ENCODE measurements at regions not wholly inside any gene's neighbourhood (a gene's known extent, or its start where the extent isn't known, plus 50 kb on each side); places are given as distances from the start of the nearest gene placed in this dataset.

DNA sequence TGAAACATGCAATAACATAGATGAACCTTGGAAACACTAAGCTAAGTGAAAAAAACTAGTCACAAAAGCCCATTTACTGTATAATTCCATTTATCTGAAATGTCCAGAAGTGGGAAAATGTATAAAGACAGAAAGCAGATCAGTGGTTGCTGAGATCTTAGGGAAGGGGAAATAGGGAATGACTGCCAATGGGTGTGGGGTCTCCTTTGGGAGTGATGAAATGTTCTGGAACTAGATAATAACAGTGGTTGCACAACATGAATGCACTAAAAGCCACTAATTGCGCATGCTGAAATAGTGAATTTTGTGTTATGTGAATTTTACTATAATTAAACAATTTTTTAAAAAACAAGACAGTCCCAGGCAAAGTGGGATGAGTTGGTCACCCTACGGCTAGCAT is 472.8 kb downstream of the CCDC171 start:
- no peak for DNase-seq (ENCODE audit: low spot score)

DNA sequence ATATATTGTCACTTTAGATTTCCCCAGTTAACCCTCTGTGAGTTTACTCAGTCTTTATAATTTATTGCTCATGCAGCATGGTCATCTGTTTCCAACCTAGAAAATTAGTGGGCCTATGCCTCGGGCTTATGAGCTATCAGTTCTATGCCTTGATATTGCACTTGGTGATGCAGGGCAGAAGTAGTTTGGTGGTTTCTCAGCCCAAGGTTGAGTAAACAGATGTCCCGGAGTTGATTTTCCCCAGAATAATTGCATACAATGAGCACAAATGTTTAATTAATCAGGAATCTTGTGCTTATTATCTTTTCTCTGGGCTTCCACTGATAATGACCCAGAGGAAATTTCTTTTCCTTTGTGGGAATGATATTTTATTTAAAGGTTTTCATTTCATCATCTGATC is 474.0 kb downstream of the CCDC171 start:
- no peak for DNase-seq (ENCODE audit: low spot score)

DNA sequence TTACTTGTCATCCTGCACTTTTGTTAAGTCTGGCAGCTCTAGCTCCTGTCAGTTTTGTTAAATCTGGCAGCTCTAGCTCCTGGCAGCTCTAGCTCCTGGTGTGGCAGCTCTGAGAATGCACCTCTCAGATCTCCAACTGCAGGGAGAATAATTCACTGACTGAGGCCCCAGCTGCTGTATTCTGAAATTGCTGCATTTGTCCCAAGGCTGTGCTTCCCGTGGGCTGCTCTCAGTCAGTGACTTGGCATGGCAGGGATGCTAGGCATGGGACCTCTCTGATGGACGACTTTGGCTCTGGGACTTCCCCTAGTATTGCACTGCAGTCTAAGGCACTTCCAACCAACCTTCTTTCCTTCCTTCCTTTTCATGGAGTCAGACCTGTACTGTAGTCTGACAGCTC is 475.7 kb downstream of the CCDC171 start:
- DNase-seq (ENCODE audit: low spot score), result no peak

DNA sequence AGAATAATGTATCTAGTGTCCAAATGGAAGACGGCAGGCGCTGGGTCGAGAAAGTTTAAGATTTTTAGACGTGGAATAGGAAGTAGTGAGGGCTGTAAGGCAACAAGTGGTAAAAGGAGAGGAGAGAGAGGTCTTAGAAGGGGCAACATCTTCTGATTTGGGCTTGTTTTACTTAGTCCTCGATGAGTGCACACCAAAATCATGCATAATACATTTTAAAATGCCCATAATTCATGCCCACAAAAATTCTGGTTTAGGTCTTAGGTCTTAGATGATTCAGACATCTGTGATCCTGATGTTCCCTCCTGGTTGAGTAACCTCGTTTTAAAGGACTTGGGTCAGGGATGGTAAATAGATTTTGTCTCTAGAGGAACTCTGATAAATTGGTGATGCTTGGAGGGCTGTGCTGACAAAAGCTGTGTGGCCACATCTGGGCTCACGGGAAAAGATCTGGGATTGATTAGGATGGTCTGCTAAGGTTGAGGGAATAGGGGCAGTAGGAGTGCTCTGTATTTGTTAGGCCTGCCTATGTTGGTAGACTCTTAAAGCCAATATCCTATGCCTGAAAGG is 476.3 kb downstream of the CCDC171 start:
- DNase-seq (ENCODE audit: low spot score), result no peak

DNA sequence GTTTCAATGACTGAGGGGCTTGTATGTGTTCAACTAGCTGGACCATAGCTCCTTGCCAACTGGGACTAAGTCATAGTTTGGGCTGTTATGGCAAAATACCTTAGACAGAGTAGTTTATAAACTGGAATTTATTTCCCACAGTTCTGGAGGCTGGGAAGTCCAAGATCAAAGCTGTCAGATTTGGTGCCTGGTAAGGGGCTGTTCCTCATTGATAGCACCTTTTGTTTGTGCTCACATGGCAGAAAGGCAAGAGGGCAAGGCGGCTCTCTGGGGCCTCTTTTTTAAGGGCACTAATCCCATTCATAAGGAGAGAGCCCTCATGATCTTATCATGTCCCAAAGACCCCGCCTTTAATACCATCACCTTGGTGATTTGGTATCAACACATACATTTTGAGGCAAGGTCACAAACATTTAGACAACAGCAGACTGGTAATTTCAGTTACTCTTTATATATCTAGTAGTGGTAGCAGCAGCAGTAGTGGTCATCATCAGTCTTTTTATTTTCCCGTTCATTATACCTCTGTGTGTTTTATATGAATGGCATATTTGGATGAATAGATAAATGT is 477.0 kb downstream of the CCDC171 start:
- DNase-seq (ENCODE audit: low spot score), result no peak

DNA sequence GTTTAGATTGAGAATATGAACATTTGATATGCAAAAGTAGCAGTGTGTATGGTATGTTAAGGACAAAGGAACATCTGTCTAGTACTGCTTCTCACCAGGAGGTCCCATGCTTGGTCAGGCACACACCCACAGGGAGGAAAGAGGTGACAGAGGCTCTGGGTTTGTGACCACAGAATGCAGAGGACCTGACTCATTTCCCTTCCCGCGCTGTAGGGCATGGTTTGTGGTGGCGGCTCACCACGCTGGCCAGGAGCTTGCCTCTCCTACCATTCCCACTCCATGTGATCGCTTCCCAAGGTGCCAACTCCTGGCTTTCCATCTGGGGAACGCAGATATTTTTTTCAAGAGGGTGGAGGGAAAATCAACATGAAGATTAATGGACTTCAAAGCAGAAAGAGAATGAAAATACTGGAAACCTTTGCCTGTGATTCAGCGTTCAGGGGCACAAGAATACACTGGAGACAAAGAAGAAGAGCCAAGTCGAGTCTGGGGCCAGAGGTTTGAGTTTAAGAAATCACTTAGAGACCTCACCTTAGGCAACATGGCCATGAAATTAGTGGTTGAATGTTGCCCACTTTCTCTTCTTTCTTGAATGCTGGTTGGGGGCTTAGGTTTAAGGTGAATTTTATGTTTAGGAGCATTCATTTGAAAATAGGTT is 477.8 kb downstream of the CCDC171 start:
- DNase-seq (ENCODE audit: low spot score), result no peak

DNA sequence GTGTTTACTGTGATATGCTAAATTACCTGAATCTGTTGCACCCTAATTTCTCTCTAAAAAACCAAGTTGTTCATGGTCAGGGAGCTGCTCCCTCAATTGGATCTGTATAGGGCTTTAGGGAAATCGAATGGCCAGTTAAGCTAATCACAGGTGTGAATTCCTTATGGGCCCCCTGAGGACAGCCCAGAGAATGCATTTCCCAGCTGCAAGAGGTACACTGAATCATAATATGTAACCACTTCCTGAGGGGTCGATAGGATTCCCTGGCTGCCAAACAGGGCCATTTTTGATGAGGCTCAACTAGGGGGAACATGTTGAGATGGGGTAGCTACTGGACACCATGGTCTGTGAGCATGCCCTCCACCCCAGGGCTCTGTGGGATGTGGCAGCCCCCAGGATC is 478.6 kb downstream of the CCDC171 start:
- DNase-seq (ENCODE audit: low spot score), result no peak

DNA sequence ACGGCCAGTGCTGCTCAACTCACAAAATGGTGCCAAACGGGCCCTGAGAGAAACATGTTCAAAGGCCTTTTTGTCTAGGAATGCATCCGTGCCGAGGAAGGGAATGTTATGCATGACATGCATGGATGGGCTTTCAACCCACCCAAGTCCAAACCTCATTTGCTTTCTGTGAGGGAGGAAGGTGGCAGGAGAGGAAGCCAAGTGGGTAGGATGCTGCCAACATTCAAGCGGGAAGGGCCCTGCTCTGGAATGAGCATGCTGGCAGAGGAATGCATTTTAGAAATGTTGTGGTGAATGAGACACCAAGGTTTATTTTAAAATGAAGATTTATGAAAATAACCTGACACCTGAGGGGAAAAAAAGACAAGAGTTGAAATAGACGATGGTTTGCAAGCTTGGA is 479.1 kb downstream of the CCDC171 start:
- DNase-seq (ENCODE audit: low spot score), result no peak

DNA sequence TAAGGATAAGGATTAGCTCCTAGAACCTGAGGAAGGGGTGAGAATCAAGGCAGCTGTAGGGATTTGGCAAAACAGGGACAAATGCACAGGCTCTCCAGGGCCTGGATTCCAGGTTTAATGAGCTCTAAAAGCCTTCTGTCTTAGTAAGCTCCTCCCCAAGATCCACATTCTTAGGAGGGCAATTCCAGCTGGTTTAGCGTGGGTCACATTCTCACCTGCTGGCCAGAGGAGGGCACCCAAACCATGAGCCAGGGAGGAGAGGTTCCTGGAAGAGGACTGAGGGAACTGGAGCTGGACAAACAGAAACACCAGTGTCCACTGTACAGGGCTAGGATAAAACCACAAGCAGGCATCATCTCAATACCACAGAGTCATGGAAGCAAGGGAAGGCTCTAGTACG is 480.0 kb downstream of the CCDC171 start:
- no peak for DNase-seq (ENCODE audit: low spot score)

DNA sequence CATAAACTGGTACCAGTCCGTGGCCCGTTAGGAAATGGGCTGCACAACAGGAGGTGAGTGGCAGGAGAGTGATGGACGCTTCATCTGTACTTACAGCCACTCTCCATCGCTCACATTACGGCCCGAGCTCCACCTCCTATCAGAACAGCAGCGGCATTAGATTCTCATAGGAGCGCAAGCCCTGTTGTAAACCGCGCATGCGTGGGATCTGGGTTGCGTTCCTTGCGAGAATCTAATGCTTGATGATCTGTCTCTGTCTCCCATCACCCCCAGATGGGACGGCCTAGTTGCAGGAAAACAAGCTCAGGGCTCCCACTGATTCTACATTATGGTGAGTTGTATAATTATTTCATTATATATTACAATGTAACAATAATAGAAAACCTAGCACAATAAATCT is 480.4 kb downstream of the CCDC171 start:
- DNase-seq (ENCODE audit: low spot score), result no peak

DNA sequence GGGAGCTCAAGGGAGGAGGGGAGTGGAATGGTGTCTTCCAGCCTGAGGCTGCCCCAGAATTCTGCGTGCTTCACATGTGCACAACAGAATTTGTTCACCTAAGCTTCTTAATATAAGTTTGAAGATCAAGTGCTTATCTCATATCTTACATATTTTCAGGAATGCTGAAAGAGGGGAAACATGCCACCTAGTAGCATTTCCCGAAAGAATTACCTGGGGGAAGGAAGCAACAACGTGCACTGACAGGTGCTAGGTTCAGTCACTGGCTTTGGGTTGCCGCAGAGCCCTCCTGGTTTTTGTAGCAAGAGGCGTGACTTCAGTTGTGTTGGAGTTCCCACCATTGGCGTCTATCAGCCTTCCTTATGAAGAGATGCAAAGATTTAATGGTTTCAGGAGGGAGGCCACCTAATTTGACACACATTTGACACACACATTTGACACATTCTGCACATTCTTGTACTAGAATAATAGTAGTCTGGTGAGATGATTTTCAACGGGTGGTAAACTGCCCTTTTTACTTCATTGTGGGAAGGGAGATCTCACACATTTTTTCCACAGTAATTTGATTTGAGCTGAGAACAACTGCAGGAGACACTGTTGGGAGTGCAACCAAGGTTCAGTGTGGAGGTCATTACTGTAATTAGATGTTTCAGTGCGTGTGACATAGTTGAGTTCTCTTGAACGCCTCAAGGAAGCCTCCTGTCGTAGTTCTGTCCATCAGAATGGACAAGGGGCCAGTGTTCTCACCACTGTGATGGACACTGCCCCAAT is 481.3 kb downstream of the CCDC171 start:
- DNase-seq (ENCODE audit: low spot score), result no peak

DNA sequence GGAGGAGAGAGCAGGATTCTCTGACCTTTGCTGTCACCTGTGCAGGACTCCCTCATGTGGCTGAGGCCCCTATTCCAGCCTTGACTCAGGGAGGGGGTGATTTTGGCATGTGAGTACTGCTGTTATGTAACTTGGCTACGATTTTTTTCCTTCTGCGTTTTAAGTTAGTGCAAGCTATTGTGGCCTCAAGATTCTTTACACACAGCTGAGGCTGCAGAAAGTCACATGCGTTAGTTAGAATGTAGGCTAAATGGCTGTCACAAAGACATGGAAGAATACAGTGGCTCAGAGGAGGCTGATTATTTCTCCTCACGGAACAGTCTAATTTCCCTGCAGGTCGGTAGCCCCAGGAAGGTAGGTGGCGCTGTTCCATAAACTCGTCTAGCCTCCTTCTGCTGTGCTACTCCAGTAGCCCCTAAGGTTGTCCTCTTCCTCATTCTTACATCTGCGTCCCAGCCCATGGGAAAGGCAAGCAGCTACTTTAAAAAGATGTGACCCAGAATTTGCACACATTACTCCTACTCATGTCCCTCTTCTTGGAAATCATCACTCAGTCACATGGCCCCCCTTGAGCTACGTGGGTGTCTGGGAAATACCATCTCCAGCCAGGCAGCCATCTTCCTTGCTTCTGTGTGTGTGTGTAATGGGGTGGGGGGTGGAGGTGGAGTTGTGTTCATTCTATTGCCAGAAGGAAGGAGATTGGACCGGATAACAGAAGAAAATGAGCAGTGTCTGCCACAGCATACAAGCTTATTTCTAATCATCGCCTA is 486.6 kb downstream of the CCDC171 start:
- DNase-seq (ENCODE audit: low spot score), result peak; percentile 28

DNA sequence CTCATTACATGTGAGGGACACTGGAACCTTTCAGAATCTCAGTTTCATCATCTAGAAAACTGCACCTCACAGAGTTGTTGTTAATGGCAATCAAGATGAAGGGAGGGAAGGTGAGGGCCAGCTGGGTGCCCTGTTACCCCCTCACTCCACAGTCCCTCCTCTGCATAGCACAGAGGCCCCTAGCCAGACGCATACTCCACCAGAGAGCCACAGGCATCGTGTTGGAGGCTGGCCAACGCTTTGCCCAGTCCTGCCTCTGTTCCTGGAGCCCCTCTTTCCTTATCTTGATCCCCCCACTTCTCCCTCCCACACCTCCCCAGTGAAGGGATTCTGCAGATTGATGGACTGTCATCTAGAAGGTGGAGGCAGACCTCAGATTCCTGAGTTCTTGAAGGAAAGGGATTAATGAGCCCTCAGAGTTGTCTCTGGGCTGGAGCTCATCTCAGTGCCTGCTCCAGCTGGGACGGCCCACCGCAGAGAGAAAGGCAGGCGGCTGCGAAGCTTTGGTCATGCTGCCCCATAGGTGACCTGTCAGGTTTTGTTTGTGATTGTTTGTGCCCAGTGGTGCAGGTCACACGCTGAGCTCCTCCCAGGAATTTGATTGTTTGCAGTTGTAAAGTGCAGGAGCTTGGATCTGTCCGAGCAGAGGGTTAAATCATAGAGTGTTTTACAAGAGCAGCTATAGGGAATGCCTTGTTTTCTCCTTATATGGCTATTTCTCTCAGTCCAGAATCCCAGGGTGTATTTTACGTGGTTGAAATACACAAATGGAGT is 487.3 kb downstream of the CCDC171 start:
- DNase-seq (ENCODE audit: low spot score), result no peak

DNA sequence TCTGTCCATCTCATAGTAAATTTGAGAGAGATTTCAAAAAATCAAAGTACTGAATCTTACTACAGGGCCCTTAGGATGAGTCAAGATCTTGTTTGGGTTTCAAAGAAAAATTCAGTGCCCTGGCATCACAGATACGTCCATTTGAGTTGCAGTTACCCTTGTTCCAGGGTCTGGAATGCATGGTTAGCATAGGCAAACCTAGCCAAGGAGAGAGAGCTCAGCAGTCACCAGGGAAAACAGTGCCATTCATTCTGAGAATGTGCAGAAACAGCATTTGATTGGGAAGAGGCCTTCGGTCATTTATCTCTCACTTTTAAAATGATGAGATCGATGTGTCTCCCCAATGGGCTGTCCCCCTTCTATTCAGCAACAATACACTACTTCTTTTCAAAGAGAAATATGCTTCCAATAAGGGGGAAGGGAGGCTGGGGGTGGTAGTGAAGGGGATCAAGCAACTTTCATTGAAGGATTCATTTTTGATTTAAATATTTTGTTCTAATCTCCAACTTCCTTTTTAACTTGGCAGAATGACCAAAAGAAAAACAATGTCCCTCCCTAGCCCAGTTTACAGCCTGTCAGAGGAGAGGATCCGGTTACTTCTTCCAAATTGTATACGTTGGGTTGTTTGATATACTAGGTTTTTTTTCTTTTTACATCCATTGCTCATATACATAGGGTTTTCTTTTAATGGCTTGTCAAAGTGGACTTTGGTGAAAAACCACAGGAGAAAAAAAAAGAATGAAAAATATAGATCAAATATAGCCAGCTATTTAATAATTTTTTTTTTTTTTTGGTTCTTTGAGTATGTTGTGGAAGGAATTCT is 491.1 kb downstream of the CCDC171 start:
- no peak for DNase-seq (ENCODE audit: low spot score)

DNA sequence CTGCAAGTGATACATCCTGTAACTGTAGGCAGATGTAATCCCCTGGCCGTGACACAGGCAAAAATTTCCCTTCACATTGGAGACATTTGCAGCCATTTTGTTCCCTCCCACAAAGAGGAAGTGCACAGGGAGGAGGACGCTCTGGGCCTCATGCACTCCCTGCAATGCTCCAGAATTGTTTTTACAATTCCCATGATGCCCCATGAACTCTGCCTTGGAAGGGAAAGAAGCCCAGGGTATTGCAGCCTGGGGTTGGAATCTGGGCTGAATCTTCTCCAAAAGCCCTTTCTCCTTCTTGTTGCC is 491.7 kb downstream of the CCDC171 start:
- no peak for DNase-seq (ENCODE audit: low spot score)

DNA sequence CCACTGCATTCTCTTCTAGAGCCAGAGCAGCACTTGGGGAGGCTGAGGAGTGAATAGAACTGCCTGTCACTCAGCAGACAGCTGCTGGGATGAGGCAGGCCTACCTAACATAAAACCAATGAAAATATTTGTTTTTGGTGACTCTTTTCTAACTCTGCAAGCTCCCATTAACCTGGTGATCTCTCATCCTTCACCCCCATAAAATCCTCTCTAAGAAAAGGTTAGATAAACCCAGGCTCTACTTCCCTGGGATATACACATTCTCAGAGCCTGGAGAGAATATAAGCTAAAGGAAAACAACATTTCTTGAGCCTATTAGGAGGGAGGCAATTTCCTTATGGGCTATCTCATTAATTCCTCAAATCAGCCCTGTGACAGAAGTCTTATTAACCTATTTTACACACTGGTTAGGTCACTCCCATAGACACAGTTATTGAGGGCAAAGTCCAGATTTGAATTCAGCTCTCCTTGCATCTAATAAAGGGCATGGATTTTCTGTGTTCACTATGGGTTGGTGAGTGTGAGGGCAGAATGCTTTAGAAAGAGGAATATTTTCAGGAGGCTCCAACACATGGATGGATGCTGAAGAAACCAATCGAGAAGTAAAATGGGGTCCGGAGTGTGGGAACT is 492.9 kb downstream of the CCDC171 start:
- no peak for DNase-seq (ENCODE audit: low spot score)

DNA sequence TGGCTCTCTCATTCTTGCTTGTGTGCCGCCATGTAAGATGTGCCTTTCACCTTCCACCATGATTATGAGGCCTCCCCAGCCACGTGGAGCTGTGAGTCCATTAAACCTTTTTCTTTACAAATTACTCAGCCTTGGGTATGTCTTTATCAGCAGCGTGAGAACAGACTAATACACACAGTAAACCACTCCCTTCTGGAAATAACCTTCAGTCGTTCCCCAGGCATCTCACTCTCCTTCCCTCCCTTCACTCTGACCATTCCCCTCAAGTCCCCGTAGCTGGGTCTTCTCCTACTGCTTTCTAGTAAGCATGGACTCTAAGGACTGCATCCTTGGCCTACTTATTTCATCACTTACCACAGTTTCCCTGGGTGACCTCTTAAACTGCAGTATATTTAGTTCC is 493.9 kb downstream of the CCDC171 start:
- no peak for DNase-seq (ENCODE audit: low spot score)

DNA sequence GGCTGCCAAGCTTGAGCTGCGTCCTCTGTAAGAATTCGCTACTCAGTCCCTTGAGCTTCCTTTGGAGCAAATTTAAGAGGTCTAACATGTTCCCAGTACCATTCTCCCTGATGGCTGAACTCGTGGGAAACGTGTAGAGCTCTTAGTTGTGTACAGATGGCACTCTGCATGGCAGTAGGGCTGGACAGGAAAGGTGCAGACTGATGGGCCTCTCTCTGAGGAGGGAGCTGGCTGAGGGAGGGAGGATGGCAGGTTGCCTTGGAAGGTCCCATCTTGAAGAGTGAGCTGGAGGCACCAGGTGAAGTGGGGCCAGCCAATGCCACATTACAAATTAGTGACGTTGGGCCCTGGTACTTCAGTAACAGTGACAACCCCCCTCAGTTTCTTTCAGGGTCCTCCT is 495.3 kb downstream of the CCDC171 start:
- DNase-seq (ENCODE audit: low spot score), result no peak

DNA sequence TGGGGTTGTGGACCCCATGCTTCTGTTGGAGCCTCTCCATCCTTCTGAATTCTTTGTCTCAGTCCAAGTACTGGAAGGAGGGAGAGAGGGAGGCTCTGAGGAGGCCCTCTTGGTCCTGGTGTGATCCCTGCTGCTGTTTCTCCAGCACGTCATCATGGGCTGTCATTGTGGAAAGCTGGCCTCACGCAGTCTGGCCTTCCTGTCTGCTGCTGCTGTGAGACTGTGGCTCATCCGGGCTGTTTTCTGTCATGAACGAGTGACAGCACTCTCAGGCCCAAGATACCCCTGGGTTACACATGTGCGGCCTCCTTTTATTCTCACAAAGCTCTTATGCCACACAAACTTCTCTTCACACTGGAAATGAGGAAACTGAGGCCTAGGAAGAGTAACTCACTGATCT is 499.3 kb downstream of the CCDC171 start:
- DNase-seq (ENCODE audit: low spot score), result no peak

DNA sequence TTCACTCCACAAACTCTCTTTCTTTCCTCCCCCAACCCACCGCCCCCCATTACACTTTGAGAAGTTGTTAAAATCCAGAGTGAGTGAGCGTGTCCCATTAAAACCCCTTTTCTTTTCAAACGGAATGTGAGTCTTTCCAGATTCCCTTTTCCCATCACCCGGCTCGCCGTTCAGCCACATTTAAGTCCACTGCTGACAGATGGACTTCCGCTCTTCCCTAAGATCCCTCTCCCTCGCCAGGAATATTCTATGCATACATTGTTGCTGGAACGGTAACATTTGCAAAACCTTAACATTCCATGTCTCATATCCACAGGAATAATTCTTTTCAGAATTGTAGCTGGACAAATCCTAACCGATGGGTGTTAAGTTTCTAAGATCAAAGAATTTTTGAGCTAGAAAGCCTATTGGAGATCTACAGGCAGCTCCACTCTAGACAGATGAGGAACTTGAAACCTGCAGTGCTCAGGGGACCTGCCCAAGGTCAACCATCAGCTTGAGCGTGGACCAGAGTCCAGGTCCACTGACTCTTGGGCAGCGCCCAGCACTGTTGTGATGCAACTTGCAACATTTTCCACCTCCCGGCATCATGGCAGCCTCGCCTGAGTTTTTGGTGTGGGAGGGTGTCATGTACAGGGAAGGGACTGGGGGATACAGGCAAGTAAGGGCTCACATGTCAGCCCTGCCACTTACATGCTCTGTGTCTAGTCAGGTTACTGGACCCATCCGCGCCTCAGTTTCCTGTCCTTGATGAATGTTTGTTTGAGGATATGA is 500.1 kb downstream of the CCDC171 start:
- no peak for DNase-seq (ENCODE audit: low spot score)
